IPS-15b (cell line): ENCODE measurements at regions not wholly inside any gene's neighbourhood (a gene's known extent, or its start where the extent isn't known, plus 50 kb on each side); places are given as distances from the start of the nearest gene placed in this dataset.
"Not testable (repeated sequence)": the region's sequence is repeated elsewhere in the genome, so short reads cannot be mapped to it uniquely, and the experiment has no call there.

Experiments
- H3K27me3 ChIP-seq: one replicate; pipeline ENCODE4 v1.6.1; 2013; ENCODE audit warnings: low read length; ENCODE audit not compliant: control insufficient read depth, insufficient read depth
- H3K36me3 ChIP-seq: one replicate; pipeline ENCODE4 v1.6.1; 2013; ENCODE audit warnings: low read length; ENCODE audit not compliant: control insufficient read depth, insufficient read depth
- H3K4me1 ChIP-seq: one replicate; pipeline ENCODE4 v1.6.1; 2013; ENCODE audit warnings: mild to moderate bottlenecking, low read length; ENCODE audit not compliant: control insufficient read depth, insufficient read depth
- H3K4me3 ChIP-seq: one replicate; pipeline ENCODE4 v1.5.1; 2013; ENCODE audit warnings: low read depth, low read length
- H3K9ac ChIP-seq: one replicate; pipeline ENCODE4 v1.6.1; 2013; ENCODE audit warnings: low read depth, mild to moderate bottlenecking, low read length
- H3K9me3 ChIP-seq: one replicate; pipeline ENCODE4 v1.6.1; 2013; ENCODE audit warnings: mild to moderate bottlenecking, low read length; ENCODE audit not compliant: control insufficient read depth, insufficient read depth

DNA sequence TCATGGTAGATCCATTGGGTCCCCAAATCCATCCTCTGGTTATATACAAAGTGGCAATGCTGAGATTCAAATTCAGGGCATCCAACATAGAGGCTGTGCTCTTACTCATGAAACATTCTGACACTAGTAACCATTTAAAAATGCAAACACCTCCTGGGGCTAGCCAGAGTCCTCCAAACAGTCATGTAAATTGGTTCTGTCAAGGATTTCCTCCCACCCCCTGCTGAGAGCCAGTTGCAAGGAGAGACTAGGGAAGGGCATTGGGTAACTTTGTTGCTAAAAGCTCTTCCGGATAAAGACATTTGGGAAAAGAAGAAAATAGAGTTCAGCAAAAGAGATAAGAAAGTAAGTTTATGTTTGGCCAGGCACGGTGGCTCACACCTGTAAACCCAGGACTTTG is 58.3 kb downstream of the ART5 start:
- H3K4me1 ChIP-seq, H3K9ac ChIP-seq, H3K9me3 ChIP-seq, H3K36me3 ChIP-seq, H3K4me3 ChIP-seq: not testable (repeated sequence)
- peaks cover 20% of the 10 kb centered on the region for H3K27me3 ChIP-seq

DNA sequence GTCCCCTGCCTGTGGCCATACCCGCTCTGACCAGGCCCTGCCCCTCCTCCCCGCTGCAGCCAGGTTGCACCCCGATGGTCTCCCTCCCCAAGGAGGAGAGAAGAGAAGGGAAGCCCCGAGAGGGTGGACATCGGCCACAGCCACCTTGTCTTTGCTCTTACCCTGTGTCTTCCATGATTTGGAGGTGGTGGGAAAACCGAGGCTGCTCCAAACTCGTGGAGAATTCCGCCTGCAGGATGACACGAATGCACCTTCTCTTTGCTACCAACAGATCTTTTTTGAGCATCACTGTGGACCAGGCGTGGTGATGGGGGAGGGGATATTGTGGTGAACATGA is 60.4 kb downstream of the ART5 start:
- not testable (repeated sequence) for H3K4me1 ChIP-seq, H3K9me3 ChIP-seq, H3K9ac ChIP-seq, H3K36me3 ChIP-seq, H3K4me3 ChIP-seq
- H3K27me3 ChIP-seq = peaks cover 20% of the 10 kb centered on the region

DNA sequence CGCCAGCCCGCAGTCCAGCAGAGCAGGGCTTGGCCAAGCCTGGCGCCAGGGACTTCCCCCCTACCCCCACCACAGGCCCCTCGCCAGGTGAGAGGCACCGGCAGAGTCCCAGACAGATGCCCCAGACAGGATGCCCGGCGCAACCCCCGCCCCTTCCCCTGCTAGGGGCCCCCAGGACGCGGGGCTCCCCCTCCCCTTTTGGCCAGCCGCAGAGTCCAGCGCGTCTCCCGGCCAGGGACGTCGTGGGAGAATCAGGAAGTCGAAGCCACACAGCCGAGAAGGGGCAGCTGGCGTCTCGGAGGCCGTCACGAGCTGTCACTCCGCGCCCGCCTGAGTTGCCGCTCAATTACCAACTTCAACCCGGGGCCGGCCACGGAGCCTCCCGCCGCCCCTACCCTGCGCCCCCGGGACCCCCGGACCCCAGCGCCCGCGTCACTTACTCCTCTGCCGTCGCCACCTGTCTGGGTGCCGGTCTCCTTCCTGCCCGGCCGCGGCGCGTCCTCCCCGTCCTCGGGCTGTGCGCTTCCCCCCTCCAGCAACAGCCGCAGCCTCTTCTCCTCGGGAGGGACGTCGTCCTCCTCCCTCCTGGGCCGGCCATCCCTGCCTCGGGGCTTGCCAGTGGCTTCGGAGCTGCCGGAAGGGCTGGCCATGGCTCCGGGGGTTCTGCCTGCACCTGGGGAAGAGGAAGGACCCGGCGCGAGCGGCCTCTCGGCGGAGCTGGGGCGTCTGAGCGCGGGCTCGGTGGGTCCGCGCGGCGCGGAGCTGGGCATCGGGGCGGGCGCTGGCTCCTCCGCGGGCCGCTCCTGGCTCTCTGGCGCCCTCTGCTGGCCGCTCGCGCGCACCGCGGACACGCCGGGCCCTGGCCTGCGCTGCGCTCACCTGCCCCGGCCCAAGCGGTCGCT is 61.1 kb downstream of the ART5 start:
- not testable (repeated sequence) for H3K4me1 ChIP-seq, H3K9ac ChIP-seq, H3K36me3 ChIP-seq, H3K9me3 ChIP-seq
- H3K4me3 ChIP-seq = peak overlapping the region; percentile 45
- H3K27me3 ChIP-seq = peaks cover 20% of the 10 kb centered on the region

DNA sequence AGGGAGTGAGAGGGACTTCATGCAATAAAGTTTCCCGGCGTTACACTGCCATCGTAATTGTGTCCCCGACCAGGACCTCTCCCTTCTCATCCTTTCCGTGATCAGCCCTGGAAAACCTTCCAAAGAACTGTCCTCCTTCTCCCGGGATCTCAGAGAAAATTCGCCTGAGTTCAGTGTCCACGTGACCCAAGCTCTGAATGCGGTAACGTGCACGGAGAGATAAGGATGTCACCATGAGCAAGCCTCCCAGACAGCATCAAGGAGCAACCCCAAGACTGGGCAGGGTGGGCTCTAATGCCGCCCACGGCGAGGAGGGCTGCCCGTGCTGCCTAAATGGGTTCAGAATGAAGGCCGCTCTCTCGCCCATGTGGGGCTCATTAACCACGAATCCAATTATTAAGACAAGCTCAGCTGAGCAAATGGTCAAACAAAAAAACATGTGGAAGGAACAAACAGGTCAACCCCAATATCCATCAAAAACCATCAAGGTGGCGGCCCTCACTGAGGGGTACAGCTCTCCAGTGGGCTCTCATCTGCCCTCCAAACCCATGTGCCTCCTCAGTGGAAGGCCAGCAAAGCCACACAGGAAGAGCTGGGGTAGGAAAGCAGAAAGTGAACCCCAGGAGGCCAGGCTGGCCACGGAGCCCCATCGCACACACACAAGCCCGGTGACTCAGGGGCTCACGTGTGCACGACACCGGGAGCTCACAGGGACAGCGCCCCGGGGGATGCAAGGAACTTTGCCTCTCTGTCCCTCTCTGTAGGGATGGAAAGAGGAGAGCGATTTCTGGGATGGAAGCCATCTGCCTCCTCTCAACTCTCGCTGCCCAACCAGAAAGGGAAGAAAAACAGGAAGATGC is 62.0 kb downstream of the ART5 start:
- not testable (repeated sequence) for H3K36me3 ChIP-seq, H3K9me3 ChIP-seq, H3K9ac ChIP-seq, H3K4me1 ChIP-seq
- Histone ChIP-seq H3K4me3 (peak overlapping the region; percentile 43), H3K27me3 (peaks cover 20% of the 10 kb centered on the region)

DNA sequence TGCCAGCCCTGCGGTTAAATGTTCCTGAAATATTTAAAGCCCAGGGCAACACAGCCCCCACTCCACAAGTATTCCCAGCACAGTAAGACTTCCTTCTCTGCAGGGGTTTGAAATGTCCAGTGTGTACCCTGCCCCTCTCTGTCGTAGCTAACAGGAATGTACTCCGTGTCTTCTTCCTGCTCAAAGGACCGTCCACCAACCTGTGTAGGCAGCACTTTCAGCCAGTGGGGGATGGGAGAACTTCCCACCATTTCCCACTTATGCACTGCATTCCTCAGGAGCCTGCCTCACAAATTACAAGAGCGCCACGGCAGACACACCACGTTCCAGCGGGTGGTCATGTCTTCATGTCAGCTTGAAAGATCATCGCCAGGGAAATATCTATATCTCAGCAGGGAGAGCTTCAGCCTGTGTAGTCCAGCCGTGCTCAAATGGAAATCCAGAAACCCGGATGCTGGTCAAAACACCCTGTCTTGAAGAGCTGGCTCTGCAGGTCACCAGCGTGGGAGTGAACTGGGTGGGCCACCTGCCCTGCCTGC is 65.7 kb downstream of the ART5 start:
- H3K9ac ChIP-seq, H3K4me3 ChIP-seq, H3K9me3 ChIP-seq, H3K27me3 ChIP-seq, H3K36me3 ChIP-seq, H3K4me1 ChIP-seq: not testable (repeated sequence)

DNA sequence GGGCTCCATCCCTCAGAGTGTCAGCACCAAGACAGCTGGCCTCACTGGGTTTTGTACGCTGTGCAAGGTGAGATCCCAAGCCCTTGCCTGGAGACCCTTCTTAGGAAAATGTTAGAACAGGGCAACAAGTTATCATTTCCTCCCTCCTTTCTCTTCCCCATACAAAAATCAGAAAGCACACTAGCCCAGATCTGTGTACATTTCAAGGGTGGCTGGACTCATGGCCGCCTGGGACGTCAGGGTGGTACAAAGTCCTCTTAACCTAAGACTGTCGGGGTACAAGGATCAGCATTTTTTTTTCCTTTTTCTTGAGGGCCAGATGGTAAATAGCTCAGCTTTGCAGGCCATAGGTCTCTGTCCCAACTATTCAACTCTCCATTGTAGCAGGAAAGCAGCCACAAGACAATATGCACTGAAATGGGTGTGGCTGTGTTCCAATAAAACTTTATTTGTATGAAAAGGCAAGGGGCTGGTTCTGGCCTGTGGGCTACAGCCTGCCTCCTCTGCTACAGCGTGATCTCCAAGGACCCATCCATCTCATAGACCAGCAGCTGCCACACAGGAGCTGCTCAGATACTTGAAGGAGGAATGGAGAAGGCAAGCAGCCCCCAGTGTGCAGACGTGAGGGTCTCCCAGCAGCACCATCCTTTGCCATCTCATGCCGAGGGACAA is 68.7 kb downstream of the ART5 start:
- not testable (repeated sequence) for H3K9ac ChIP-seq, H3K4me3 ChIP-seq, H3K4me1 ChIP-seq, H3K9me3 ChIP-seq, H3K27me3 ChIP-seq, H3K36me3 ChIP-seq

DNA sequence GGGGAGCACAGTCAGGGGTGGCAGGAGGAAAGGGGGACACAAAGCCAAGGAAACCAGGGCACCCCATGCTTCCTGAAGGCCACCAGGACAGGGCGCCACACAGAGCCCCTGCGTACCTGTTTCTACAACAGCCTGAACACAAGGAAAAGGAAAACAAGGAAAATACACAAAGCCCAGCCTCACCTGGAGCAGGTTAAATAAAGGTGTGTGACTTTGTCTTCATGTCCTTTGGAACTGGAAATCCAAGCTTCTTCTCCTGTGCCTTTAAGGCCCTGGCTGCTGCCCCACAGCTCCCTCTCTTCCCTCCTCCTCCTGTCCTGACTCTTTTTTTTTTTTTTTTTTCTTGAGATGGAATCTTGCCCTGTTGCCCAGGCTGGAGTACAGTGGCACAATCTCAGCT is 70.0 kb downstream of the ART5 start:
- H3K9ac ChIP-seq, H3K4me1 ChIP-seq, H3K9me3 ChIP-seq, H3K36me3 ChIP-seq, H3K27me3 ChIP-seq, H3K4me3 ChIP-seq: not testable (repeated sequence)

DNA sequence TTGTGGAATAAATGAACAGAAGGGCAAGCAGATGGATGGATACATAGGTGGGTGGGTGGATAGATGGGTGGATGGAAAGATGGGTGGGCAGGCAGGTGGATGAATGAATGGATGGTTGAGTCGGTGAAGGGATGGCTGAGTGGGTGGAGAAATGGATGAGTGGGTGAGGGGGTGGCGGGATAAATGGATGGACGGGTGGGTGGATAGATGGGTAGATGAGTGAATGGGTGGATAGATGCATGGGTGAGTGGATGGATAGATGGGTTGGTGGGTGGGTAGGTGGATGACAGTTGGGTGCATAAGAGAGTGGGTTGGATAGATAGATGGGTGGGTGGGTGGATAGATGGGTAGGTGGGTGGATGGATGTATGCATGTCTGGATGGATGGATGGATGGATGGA is 76.0 kb downstream of the ART5 start:
- H3K4me3 ChIP-seq, H3K9ac ChIP-seq, H3K9me3 ChIP-seq, H3K27me3 ChIP-seq, H3K4me1 ChIP-seq, H3K36me3 ChIP-seq: not testable (repeated sequence)

DNA sequence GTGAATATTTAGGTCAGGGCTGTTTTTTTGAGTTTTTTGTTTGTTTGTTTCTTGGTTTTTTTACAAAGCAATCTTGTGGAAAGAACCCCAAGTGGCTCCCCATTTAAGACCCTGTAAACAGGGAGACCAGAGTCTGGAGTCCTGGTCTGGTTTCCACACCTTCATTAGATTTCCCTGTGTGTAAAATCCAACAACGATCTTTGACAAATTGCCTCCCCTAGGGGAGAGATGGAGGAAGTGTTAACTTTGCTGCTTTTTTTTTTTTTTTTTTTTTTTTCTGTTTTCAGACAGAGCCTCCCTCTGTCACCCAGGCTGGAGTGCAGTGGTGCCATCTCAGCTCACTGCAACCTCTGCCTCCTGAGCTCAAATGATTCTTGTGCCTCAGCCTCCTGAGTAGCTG is 77.4 kb downstream of the ART5 start:
- not testable (repeated sequence) for H3K36me3 ChIP-seq, H3K4me3 ChIP-seq, H3K27me3 ChIP-seq, H3K9ac ChIP-seq, H3K4me1 ChIP-seq, H3K9me3 ChIP-seq

DNA sequence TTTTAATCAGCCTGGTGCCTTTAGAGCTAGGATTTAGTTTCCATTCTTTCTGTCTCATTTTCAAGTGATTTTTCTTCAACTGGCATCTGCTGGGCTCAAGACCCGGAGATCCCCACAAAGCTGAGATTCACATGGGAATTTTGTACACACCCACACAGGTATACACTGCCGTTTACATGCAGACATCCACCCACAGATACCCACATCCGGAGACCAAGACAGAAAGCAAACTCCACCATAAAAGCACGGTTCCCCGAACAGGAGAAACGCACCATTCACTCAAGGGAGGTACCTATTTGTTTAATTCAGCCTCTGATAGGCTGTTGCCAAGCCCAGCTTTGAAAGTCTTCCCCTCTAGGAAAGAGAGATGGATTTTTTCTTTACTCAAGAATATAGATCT is 87.2 kb downstream of the ART5 start:
- not testable (repeated sequence) for H3K4me3 ChIP-seq, H3K36me3 ChIP-seq, H3K4me1 ChIP-seq, H3K9me3 ChIP-seq, H3K27me3 ChIP-seq, H3K9ac ChIP-seq

DNA sequence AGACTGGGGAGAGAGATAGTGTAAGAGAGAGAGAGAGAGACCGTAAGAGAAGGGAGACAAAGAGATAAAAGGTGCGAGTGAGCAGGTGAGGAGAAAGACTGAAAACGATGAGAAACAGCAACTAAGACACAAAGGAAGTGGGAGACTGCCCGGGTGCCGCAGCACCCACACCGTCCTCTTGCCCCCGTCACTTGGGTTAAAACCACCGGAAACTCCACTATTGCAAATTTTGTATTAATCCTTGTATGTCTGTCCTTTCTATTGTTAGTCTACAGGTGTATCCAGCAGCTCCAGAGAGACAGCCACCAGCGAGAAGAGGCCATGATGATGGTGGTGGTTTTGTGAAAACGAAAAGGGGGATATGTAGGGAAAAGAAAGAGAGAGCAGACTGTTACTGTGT is 96.8 kb downstream of the ART5 start:
- not testable (repeated sequence) for H3K9me3 ChIP-seq, H3K36me3 ChIP-seq, H3K4me3 ChIP-seq, H3K4me1 ChIP-seq, H3K27me3 ChIP-seq, H3K9ac ChIP-seq

DNA sequence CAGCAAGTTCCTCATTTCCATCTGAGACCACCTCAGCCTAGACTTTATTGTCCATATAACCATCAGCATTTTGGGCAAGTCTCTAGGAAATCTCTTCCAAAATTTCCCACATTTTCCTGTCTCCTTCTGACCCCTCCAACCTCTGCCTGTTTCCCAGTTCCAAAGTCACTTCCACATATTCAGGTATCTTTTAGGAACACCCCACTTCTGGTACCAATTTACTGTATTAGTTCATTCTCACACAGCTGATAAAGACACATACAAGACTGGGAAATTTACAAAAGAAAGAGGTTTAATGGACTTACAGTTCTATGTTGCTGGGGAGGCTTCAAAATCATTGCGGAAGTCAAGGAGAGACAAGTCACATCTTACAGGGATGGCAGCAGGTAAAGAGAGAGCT is 103.6 kb downstream of the ART5 start:
- H3K9ac ChIP-seq, H3K9me3 ChIP-seq, H3K36me3 ChIP-seq, H3K27me3 ChIP-seq, H3K4me3 ChIP-seq, H3K4me1 ChIP-seq: not testable (repeated sequence)
